AG09309 (cell line): ENCODE measurements at regions not wholly inside any gene's neighbourhood (a gene's known extent, or its start where the extent isn't known, plus 50 kb on each side); places are given as distances from the start of the nearest gene placed in this dataset.

ENCODE experiments used
- DNase-seq: peaks from one replicate; pipeline ENCODE4 v3.0.0-alpha.2; 2010; ENCODE audit warnings: low read depth
- H3K4me3 ChIP-seq: 2 replicates; pipeline ENCODE4 v1.5.1; 2011; ENCODE audit warnings: mild to moderate bottlenecking, low read depth, low read length, moderate library complexity; ENCODE audit not compliant: control insufficient read depth
- CTCF ChIP-seq: IDR thresholded peaks from 2 replicates; pipeline ENCODE4 v1.5.1; 2011; ENCODE audit warnings: mild to moderate bottlenecking, low read depth, low read length, inconsistent platforms; ENCODE audit not compliant: insufficient read depth, control insufficient read depth; ENCODE audit errors: missing control alignments

DNA sequence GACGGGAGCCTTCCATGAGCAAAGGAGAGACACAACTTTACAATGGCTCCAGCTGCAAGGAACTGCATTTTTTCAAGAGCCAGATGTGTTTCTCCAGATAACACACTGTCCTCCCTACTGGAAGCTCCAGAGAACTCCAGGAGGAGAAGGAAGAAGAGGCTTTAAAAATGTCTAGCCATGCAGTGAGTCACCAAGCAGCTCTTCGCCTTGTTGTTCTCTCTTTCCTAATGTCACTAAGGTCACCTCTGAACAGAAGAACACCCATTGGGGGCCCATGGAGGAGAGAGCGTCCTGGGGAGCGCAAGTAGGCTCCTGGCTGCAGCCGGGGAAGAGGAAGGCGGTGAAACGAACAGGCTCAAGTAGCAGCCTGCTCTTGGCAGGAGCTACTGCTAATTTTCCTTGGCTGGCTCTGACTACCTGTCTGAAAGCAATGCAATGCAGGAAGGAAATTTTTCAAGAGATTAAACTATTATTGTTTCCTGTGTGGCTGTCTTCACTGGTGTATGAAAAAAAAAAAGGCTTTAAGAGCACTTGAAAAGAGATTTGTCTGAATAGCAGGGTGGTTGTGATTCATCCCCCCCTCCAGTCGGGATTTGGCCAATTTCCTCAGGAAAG lies 321.9 kb downstream of the SETD4 start:
- no peak overlapping the region for H3K4me3 ChIP-seq
- TF ChIP-seq CTCF: no peak
- DNase-seq: no peak

- TF ChIP-seq CTCF: no peak
- DNase-seq: peak; percentile 86
- H3K4me3 ChIP-seq: no peak overlapping the region
Observed at GRCh38 chr21:35737899-35738346, 322.4 kb downstream of the SETD4 start.

GRCh38 chr21:35737449-35737848 lies 322.9 kb downstream of the SETD4 start:
- no peak overlapping the region for H3K4me3 ChIP-seq
- TF ChIP-seq CTCF: no peak
- no peak for DNase-seq

GRCh38 chr21:35732788-35733187 lies 327.5 kb downstream of the SETD4 start:
- no peak for DNase-seq
- H3K4me3 ChIP-seq: no peak overlapping the region
- no peak for TF ChIP-seq CTCF

DNA sequence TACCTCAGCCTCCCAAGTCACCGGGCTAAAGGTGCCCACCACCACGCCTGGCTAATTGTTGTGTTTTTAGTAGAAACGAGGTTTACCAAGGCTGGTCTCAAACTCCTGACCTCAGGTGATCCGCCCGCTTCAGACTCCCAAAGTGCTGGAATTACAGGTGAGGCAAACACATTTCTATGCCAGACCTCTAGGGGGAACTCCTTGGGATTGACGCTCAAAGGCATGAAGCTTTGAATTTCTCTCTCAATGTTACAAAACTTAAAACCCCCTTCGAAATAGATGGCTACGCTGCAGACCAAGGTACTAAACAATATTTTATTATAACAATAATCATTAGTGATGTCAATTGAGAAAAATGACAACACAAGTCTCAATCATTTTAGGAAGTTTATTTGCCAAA lies 330.0 kb downstream of the SETD4 start:
- no peak for TF ChIP-seq CTCF
- no peak for DNase-seq
- no peak overlapping the region for H3K4me3 ChIP-seq

- DNase-seq: no peak
Observed at GRCh38 chr21:35727830-35728229, 332.5 kb downstream of the SETD4 start.

More at GRCh38 chr21:35727830-35728229, 332.5 kb downstream of the SETD4 start:
- no peak overlapping the region for H3K4me3 ChIP-seq
- TF ChIP-seq CTCF: no peak
